Osteocyte (in vitro differentiated cells): ENCODE measurements at regions not wholly inside any gene's neighbourhood (a gene's known extent, or its start where the extent isn't known, plus 50 kb on each side); places are given as distances from the start of the nearest gene placed in this dataset.
A peak's percentile ranks its signal among the peaks of the same experiment; 100 is the strongest.
"Not testable (repeated sequence)": the region's sequence is repeated elsewhere in the genome, so short reads cannot be mapped to it uniquely, and the experiment has no call there.

ENCODE experiments used
- DNase-seq: peaks from one replicate; pipeline ENCODE4 v3.0.0; 2021; ENCODE audit warnings: mixed read lengths; ENCODE audit not compliant: unreplicated experiment; ENCODE audit errors: extremely low spot score
- H3K27ac Mint-ChIP-seq: one replicate; pipeline ENCODE4 v1.8.0; 2021; ENCODE audit warnings: mild to moderate bottlenecking, mixed read lengths; ENCODE audit not compliant: unreplicated experiment
- H3K27me3 Mint-ChIP-seq: one replicate; pipeline ENCODE4 v1.8.0; 2021; ENCODE audit warnings: mixed read lengths; ENCODE audit not compliant: unreplicated experiment
- H3K36me3 Mint-ChIP-seq: one replicate; pipeline ENCODE4 v1.8.0; 2021; ENCODE audit warnings: mixed read lengths; ENCODE audit not compliant: unreplicated experiment
- H3K4me1 Mint-ChIP-seq: one replicate; pipeline ENCODE4 v1.8.0; 2021; ENCODE audit warnings: mixed read lengths; ENCODE audit not compliant: unreplicated experiment
- H3K4me3 Mint-ChIP-seq: one replicate; pipeline ENCODE4 v1.8.0; 2021; ENCODE audit warnings: mild to moderate bottlenecking, moderate library complexity, mixed read lengths; ENCODE audit not compliant: unreplicated experiment
- H3K9me3 Mint-ChIP-seq: one replicate; pipeline ENCODE4 v1.8.0; 2021; ENCODE audit warnings: mixed read lengths; ENCODE audit not compliant: unreplicated experiment
- TF ChIP-seq, protein P1 (sequence below): fragments of 200-600 bp; sonication (generic); IDR thresholded peaks from 2 replicates; pipeline ENCODE4 v1.5.0; 2021; ENCODE audit warnings: antibody characterized with exemption, mild to moderate bottlenecking, moderate library complexity

DNA sequence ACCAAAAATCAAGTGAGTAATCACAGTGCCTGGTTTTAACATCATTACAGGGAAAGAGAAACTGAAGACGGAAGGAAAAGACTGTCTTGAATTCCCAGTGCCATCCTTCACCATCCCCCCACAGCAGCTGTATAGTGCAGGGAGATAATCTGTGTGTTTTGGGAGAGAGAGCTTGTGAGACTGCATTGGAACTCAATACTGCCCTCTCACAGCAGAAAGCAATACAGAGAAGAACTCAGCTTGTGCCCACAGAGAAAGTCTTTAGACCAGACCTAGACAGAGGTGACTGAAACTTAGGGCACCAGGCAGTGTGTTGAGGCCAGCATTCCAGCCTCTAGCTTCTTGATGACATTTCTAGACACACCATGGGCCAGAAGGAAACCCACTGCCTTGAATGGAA is 754.7 kb upstream of the CDH6 start:
- no peak for DNase-seq
- H3K4me1 Mint-ChIP-seq = peaks cover 30% of the 10 kb centered on the region
- H3K27ac Mint-ChIP-seq = no peak overlapping the region
- H3K9me3 Mint-ChIP-seq = peaks cover 44% of the 10 kb centered on the region
- no peak overlapping the region for H3K4me3 Mint-ChIP-seq
- TF ChIP-seq, protein P1, sequence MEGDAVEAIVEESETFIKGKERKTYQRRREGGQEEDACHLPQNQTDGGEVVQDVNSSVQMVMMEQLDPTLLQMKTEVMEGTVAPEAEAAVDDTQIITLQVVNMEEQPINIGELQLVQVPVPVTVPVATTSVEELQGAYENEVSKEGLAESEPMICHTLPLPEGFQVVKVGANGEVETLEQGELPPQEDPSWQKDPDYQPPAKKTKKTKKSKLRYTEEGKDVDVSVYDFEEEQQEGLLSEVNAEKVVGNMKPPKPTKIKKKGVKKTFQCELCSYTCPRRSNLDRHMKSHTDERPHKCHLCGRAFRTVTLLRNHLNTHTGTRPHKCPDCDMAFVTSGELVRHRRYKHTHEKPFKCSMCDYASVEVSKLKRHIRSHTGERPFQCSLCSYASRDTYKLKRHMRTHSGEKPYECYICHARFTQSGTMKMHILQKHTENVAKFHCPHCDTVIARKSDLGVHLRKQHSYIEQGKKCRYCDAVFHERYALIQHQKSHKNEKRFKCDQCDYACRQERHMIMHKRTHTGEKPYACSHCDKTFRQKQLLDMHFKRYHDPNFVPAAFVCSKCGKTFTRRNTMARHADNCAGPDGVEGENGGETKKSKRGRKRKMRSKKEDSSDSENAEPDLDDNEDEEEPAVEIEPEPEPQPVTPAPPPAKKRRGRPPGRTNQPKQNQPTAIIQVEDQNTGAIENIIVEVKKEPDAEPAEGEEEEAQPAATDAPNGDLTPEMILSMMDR = no peak
- peaks cover 20% of the 10 kb centered on the region for H3K36me3 Mint-ChIP-seq
- no peaks in the 10 kb centered on the region for H3K27me3 Mint-ChIP-seq

DNA sequence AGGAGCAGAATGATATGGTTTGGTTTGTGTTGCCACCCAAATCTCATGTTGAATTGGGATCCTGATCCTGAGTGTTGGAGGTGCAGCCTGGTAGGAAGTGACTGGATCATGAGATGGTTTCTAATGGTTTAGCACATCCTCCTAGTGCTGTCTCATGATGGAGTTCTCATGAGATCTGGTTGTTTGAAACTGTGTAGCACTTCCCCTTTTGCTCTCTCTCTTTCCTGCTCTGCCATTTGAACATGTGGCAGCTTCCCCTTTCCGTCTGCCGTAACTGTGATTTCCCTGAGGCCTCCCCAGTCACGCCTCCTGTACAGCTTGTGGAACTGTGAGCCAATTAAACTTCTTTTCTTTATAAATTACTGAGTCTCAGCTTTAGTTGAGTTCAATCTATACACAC is 756.8 kb upstream of the CDH6 start:
- DNase-seq = no peak
- no peaks in the 10 kb centered on the region for H3K27me3 Mint-ChIP-seq
- TF ChIP-seq, protein P1 = no peak
- H3K4me3 Mint-ChIP-seq = no peak overlapping the region
- H3K36me3 Mint-ChIP-seq = peaks cover 31% of the 10 kb centered on the region
- peaks cover 40% of the 10 kb centered on the region for H3K9me3 Mint-ChIP-seq
- H3K4me1 Mint-ChIP-seq = peaks cover 30% of the 10 kb centered on the region
- H3K27ac Mint-ChIP-seq = peak overlapping the region; percentile 84

DNA sequence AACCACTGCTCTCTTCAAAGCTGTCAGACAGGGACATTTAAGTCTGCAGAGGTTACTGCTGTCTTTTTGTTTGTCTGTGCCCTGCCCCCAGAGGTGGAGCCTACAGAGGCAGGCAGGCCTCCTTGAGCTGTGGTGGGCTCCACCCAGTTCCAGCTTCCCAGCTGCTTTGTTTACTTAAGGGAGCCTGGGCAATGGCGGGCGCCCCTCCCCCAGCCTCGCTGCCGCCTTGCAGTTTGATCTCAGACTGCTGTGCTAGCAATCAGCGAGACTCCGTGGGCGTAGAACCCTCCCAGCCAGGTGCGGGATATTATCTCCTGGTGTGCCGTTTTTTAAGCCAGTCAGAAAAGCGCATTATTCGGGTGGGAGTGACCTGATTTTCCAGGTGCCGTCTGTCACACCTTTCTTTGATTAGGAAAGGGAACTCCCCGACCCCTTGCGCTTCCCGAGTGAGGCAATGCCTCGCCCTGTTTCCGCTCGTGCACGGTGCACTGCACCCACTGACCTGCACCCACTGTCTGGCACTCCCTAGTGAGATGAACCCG is 764.5 kb upstream of the CDH6 start:
- H3K4me3 Mint-ChIP-seq = not testable (repeated sequence)

DNA sequence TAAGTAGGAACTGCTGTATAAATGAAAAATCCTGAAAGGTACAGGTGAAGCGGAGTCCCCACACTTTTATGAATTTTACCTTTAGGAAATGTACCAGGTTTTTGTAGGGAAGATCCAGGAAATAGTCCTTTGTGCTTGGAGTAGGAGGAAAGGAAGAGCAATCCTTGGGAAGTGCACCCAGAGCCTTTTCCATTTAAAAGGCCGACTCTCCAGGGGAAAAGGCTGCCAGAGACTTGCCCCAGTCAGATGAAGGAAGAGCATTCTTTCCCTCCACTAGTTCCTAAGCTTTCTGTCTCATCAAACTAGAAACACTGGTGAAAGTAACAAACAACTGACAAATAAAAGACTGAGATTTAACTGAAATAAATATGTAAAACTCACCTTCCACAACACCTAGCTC is 779.4 kb upstream of the CDH6 start:
- TF ChIP-seq, protein P1 = no peak
- peaks cover 35% of the 10 kb centered on the region for H3K4me1 Mint-ChIP-seq
- H3K4me3 Mint-ChIP-seq = no peak overlapping the region
- H3K27ac Mint-ChIP-seq = no peak overlapping the region
- no peak for DNase-seq
- H3K27me3 Mint-ChIP-seq = no peaks in the 10 kb centered on the region
- peaks cover 13% of the 10 kb centered on the region for H3K9me3 Mint-ChIP-seq
- H3K36me3 Mint-ChIP-seq = peaks cover 9% of the 10 kb centered on the region

More for the DNA sequence above, 764.5 kb upstream of the CDH6 start:
- H3K27ac Mint-ChIP-seq, H3K27me3 Mint-ChIP-seq, DNase-seq, H3K4me1 Mint-ChIP-seq: not testable (repeated sequence)
- Mint-ChIP-seq H3K36me3 (peaks cover 33% of the 10 kb centered on the region), H3K9me3 (peaks cover 27% of the 10 kb centered on the region)

DNA sequence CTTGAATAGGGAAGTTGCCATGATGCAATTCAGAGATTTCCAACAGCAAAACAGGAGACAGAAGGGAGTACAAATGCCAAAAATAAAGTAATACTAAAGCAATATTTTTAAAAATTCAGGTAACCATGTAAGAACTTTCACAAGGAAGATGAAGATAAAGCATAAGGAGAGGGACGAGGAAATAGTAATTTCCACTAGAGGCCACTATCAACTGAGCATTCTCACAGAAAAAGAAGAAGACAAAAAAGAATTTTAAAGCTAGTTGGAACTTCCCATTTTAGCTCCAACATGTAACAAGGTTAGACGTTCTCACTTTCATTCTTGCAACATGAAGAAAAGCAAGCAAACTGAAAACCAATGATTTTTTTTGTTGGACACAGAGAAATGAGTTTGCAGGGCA is 779.9 kb upstream of the CDH6 start:
- Mint-ChIP-seq H3K36me3 (peaks cover 12% of the 10 kb centered on the region), H3K9me3 (peaks cover 16% of the 10 kb centered on the region), H3K4me3 (no peak overlapping the region), H3K27me3 (no peaks in the 10 kb centered on the region), H3K4me1 (peaks cover 30% of the 10 kb centered on the region), H3K27ac (peak overlapping the region; percentile 25)
- TF ChIP-seq, protein P1 = peak; percentile 60
- no peak for DNase-seq

DNA sequence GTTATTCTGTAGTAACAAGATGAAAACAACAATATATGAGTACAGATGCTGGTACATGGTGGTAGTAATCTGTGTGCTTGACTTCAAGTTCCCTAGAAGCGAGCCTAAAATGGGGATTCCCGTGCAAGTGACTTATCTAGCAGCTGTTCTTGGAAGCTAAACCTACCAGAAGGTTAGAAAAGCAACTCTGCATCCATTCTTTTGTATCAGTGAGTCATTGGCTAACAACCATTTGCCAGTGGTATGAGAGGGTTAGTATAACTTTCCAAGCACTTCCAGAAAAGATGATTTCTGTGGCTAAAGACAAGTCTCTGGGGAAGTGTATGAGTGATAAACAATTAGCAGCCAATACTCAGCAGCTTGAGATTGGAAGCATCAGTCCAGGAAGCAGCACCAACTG is 787.7 kb upstream of the CDH6 start:
- no peaks in the 10 kb centered on the region for H3K27me3 Mint-ChIP-seq
- peaks cover 5% of the 10 kb centered on the region for H3K36me3 Mint-ChIP-seq
- no peak overlapping the region for H3K27ac Mint-ChIP-seq
- peaks cover 11% of the 10 kb centered on the region for H3K9me3 Mint-ChIP-seq
- peaks cover 12% of the 10 kb centered on the region for H3K4me1 Mint-ChIP-seq
- no peak overlapping the region for H3K4me3 Mint-ChIP-seq
- TF ChIP-seq, protein P1 = no peak
- no peak for DNase-seq
